Cardiac fibroblast (primary cell): ENCODE measurements at regions not wholly inside any gene's neighbourhood (a gene's known extent, or its start where the extent isn't known, plus 50 kb on each side); places are given as distances from the start of the nearest gene placed in this dataset.

ENCODE experiments used
- DNase-seq, 2 donors: peaks; one replicate each; pipeline versions ENCODE4 v3.0.0 to v3.0.0-alpha.2; 2010; ENCODE audit warnings: low read depth in 2 of 2
- H3K4me3 ChIP-seq, 2 donors: replicated peaks in 1 of 2; 1 replicate in 1 of 2; 2 replicates in 1 of 2; pipeline ENCODE4 v1.5.1; 2011; ENCODE audit warnings: low read depth in 2 of 2, low read length in 2 of 2, mild to moderate bottlenecking in 2 of 2, moderate library complexity in 1 of 2
- CTCF ChIP-seq: IDR thresholded peaks from one replicate; pipeline ENCODE4 v1.5.1; 2011; ENCODE audit warnings: low read depth, mild to moderate bottlenecking, low read length, inconsistent platforms

DNA sequence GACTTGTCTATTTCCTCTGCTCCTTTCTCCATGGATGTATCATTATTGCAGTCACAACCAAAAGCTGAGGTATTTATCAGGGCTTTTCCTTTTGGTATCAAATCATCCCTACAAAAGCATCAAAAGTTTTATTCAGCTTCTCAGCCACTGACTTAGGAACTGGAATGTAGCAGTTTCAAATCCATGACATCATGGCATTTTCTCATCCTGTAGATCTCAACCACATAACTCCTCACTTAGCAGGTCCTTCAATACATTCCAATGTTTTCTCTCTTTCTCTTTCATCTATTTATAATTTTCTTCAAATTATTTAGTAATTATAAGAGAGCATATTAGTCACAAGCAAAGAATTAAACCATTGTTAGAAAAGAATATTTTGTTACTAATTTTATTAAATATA, 537.4 kb upstream of the SORCS1 start:
- DNase-seq = no peak
- no peak overlapping the region for H3K4me3 ChIP-seq
- no peak for TF ChIP-seq CTCF

DNA sequence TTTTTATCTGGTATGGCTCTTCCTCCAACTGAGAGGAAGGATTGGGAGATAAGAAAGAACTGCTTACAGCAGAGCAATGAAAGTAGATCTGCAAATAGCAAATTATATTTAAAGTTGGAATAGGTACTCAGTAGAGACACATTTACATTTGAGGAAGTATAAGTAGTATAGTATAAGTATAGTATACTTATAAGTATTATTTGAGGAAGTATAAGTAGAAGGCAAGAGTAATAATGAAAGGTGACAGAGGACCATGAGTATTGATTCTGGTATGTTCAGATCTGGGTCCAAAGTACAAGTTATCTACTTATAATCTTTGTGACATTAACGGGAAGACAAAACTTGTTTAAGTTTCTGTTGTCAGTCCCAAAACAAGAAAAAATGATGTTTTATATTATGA, 527.6 kb upstream of the SORCS1 start:
- TF ChIP-seq CTCF = no peak
- DNase-seq = no peak
- H3K4me3 ChIP-seq = no peak overlapping the region

DNA sequence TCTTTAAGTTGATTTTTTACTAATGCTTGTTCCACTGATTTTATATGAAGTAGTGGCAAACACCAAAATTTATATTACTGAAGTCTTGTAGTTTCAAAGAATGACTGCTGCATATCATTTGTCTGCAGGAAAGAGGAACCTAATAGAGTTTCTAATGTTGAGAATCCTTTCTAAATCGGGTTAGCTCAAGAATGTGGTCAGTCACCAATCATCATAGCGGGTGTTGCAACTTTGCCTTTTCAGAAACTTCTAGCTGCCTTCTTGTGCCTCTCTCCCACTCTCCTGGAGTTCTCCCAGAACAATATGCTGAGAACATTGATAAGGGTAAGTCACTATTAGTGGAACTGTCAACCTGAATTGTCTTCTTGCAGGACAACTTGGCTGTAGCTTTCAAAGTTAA, 524.8 kb upstream of the SORCS1 start:
- DNase-seq = peak in 1 of 2 donors; percentile 8
- H3K4me3 ChIP-seq = no peak overlapping the region
- TF ChIP-seq CTCF = no peak

DNA sequence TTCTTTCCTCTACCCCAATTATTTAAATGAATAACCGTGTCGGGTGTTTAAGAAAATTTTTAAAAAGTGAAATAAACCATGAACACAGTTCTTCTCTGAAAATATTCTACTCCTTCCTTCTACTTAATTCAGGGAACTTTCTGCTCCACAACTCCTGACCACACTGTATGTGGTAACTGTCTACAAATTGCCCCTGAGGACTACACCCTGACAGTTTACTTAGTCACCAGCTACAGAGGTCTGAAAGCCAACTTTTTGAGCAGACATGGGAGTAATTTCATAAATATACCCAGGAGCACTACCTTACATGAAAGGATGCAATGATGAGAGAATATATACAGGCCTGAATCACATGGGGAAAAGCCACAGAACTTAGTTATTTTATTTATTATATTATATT, 523.2 kb upstream of the SORCS1 start:
- DNase-seq = no peak
- H3K4me3 ChIP-seq = no peak overlapping the region
- no peak for TF ChIP-seq CTCF

DNA sequence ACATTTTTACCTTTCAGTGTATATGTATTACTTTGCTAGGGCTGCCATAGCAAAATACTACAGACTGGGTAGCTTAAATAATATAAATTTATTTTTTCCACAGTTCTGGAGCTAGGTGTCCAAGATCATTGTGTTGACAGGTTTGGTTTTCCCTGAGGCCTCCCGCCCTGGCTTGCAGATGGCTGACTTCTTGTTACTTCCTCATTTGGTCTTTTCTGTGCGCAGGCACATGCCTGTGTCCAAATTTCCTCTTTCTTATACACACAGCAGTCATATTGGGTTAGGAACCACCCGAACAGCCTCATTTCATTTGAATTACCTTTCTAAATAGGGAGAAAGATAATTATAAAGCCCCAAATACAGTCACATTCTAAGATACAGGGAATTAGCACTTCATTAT, 521.6 kb upstream of the SORCS1 start:
- DNase-seq = no peak
- TF ChIP-seq CTCF = no peak
- no peak overlapping the region for H3K4me3 ChIP-seq

DNA sequence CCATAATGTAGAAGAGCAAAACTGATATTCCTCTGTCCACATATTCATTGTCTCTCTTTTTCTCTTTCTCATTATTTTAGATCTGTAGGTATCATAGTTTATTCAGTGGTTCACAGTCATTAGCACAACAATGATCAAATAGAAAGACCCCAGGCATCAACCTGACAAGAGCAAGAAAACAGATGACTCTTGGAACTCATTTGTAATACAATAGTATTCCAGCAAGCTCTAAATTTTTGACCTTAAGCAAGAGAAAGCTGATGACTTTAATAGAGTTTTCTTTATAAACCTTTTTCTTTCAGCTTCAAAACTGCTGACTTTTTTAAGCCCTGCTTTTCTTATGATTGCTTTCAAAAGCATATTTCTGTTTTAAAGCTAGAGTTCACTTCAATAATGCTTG, 507.5 kb upstream of the SORCS1 start:
- TF ChIP-seq CTCF = no peak
- no peak overlapping the region for H3K4me3 ChIP-seq
- DNase-seq = no peak

GRCh38 chr10:107666214-107666613, 501.7 kb upstream of the SORCS1 start:
- H3K4me3 ChIP-seq = no peak overlapping the region
- DNase-seq = no peak
- no peak for TF ChIP-seq CTCF
